ENCODE measurements at regions not wholly inside any gene's neighbourhood (a gene's known extent, or its start where the extent isn't known, plus 50 kb on each side); places are given as distances from the start of the nearest gene placed in this dataset.

- no peak for DNase-seq
Observed at GRCh38 chr1:218728898-218729565, 383.9 kb downstream of the TGFB2 start.

DNA sequence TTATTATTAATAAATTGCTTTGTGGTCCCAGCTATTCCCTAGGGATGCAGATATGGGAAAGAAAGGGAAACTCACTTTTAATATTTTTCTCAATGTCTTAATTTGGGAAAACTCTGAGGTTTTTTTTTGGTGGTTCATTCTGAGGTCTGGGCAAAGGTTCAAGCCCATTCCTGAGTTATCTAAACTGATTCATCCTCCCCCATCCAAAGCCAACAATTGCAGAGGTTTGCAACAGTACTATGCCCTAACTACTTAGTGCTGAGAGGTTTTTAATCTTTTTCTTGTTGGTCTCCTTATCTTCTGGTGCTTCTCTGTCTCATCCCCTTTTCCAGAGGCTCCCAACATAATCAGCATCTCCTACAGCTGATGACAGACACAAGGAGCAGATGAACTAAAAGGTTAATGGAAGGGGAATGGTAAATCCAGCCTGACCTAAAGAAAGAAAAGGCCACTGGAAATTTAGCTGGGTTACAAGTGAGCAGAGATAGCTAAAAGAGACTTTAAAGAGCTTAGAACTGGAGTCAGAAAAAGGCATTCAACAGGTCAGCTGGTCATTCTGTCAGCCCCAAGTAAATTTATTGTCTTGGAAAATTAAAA is 390.4 kb downstream of the TGFB2 start:
- DNase-seq, result peak; percentile 62

DNA sequence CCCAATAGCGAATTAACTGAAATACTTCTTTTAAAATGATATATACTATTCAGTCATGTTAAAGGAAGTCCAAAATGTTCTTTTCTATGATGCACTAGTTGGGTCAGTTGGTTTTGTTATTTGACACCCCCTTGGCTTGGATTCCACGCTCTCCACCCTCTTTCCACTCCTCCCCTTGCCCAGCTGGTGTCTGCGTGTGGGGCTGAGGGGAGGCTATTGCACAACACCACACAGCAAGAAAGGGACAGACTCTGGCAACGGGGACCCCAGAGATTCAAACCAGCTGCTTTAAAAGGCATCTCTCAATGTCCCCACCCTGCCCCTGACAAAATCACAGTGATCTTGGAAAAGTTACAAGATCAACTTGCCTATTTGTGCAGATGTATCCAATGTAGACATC is 394.3 kb downstream of the TGFB2 start:
- DNase-seq, result no peak

DNA sequence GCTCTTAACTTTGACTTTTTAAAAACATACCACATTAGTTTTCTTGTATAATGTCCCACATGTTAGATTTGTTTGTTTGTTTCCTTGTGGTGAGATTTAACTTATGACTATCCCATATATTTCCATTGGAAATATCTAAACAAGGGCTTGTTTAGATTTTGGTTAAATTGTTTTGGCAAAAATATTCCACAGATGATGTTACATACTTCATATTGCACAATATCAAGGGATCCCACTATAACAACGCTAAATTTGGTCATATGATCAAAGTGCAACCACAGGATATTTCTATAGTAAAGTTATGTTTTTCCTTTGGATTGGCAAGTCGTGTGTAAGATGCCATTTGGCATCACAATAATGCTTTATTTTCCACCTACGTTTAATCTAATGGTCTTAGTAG is 396.7 kb downstream of the TGFB2 start:
- DNase-seq, result no peak

GRCh38 chr1:218742467-218743262 is 397.5 kb downstream of the TGFB2 start:
- DNase-seq, result no peak

DNA sequence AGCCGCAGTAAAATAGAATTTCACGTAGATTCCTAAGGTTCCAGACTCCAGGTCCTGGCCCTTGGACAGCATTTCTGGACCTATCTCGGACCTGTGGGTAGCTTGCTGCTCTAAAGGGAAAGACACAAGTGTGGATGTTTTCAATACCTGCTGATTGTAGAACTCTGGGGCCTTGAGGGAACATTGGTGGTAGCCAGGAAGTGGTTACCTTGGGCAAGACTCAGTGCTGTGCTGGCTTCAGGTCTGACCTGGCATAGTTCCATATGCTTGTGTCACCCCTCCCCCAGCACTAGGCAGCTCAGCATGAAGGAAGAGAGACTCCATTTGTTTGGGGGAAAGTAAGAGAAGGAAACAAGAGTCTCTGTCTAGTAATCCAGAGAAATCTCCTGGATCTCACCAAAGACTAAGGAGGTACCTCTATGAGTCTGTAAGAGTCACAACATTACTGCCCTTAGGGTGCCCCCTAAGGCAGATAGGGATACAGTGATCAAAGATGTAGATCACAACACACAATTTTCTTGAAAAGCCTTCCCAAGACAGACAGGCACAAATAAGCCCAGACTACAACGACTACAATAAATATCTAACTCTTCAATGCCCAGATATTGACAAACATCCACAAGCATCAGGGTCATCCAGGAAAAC is 398.8 kb downstream of the TGFB2 start:
- DNase-seq, result no peak

GRCh38 chr1:218748071-218748470 is 402.9 kb downstream of the TGFB2 start:
- no peak for DNase-seq

DNA sequence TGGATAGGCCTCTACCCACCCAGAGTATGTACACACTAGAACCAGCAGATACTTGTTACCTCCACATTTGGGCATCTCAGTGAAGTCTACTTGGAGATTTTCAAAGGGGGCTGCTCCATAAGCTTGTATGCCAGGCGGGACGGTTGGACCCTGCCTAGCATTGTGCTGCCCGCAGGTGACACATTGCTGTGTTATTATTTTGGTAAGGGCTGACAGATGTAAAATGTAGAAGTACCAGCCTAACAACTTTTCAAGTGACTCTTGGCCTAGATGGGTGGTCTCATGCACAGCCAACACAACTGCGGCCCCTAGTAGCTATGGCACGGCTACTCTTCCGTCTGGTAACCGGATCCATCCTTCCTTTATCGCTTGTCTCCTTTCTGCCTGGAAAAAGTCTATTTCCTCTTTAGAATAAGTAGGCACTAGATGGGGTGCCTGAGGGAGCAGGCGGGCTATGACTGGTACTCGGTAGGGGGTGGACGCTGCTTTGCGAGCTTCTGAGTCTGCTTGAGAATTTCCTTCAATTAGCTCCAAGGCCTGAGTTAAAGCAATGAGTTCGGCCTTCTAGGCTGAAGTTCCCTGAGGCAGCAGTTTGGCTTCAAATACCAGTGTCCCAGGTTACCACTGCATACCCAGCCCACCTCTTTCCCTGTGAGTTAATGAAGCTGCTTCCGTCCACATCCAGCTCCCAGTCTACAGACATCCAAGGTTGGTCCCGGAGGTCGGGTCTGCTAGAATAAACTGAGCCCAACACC is 405.3 kb downstream of the TGFB2 start:
- DNase-seq, result no peak

DNA sequence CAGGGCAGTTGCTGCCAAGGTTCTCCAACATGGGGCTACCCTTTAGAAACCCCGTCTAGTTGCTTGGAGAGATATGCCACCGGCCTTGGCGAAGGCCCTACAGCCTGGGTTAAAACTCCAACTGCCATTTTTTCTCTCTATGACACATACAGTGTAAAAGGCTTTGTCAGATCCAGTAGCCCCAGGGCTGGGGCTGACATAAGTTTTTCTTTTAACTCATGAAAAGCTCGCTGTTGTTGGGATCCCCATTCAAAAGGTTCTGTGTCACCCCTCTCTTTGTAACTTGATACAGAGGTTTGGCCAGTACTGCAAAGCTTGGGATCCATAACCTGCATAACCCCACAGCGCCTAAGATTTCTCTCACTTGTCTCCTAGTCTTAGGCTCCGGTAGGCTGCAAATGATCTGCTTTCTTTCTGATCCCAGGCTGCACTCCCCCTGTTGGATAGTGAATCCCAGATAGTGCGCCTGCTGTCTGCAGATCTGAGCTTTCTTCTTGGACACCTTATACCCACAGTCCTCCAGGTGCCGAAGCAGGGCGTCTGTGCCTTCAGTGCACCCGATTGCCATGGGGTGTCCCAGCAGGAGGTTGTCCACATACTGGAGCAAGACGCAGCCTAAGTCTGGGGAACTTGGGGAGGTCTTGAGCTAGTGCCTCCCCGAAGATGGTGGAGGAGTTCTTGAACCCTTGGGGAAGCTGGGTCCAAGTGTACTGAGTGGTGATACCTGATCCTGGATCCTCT is 406.2 kb downstream of the TGFB2 start:
- no peak for DNase-seq

- no peak for DNase-seq
Observed at GRCh38 chr1:218752126-218752525, 407.0 kb downstream of the TGFB2 start.

GRCh38 chr1:218754477-218754876 is 409.3 kb downstream of the TGFB2 start:
- DNase-seq, result no peak

DNA sequence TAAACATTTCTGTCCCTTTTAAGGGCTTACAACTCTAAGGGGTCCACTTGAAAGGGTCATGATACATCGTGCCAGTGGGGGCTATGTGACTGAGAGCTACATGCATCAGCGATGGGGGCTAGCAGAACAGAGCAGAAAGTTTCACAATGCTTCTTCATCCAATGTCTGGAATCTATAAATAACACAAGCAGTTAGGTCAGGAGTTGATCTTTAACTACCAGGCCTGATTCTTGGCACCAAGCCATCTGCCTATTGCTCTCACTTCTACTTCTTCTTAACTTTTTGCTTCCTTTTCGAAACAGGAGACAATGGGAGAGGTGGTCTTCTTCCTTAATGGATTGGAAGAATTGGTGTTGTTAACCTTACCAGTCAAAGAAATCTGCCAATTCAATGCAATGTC is 410.0 kb downstream of the TGFB2 start:
- DNase-seq, result no peak

GRCh38 chr1:218759795-218760194 is 413.9 kb upstream of the LYPLAL1 start:
- DNase-seq, result no peak

- peak; percentile 43 for DNase-seq
Observed at GRCh38 chr1:218760601-218761570, 412.8 kb upstream of the LYPLAL1 start.

DNA sequence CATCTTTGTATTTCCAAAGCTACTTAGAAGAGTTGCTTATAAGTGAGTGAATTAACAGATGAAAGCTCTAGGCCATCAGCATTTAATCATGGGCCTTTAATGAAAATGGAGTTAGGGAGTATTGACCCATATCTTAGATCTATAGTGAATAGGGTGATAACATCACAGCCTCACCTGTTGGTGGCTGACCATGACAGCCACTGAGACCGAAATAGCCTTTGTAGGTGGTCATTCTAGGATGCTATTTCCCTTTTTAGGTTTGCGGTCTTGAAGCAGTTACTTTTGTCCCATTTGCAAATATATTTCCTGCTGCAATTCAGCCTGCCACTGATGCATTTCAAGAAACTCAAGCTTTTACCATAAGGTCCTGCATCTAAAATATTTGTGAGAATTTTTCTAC is 410.1 kb upstream of the LYPLAL1 start:
- DNase-seq, result no peak

DNA sequence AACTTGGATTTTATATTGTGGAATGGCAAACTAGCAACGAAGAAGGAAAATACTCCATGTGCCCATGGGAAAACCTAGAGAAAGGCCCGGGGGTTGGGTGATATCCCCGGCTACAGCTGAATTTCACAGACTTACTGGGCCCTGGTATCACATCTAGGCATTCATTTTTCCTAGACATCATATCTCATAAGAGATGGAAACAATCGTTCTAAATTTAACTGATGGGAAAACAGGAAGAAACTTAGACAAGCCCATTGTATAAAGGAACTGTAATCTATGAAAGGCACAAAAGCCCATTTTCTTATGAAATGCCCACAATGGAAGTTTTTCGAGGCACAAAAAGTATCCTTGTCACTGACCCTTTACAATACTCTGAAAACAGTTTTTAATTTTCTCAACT is 407.9 kb upstream of the LYPLAL1 start:
- DNase-seq, result no peak

DNA sequence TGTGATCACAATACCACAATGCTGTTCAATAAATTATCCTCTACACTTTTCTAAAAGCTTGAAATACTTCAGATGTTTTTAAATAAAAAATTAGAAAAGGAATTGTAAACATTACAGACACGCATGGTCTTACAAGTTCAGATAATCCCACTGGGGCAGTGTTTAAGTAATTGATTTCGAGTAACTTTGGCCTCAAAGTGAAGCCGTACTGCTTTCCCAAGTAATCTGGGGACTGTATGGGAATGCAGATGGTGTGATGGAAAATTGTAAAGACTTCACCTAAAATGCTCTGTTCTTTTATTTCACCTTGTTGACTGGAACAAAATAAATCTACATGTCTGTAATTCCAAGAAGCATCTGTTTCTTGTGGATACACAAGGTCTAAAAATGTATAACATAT is 401.7 kb upstream of the LYPLAL1 start:
- DNase-seq, result no peak

DNA sequence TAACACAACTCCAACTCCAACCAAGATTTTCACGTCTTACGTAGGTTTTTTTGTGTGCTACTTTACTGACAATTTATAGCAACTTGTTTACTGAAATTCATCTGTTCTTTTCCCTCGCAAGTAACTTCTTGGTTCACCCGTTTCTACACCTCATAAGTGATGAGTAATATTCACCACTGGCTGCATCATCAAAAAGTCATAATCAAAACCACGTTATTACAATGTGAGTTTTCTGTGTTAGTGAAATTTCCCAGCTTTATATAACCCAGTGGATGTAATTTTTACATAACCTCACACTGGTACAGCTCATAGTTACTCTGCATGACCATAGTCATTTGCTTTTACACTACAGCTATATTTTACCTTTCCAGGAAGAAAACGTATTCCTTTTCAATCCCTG is 401.1 kb upstream of the LYPLAL1 start:
- peak; percentile 42 for DNase-seq

DNA sequence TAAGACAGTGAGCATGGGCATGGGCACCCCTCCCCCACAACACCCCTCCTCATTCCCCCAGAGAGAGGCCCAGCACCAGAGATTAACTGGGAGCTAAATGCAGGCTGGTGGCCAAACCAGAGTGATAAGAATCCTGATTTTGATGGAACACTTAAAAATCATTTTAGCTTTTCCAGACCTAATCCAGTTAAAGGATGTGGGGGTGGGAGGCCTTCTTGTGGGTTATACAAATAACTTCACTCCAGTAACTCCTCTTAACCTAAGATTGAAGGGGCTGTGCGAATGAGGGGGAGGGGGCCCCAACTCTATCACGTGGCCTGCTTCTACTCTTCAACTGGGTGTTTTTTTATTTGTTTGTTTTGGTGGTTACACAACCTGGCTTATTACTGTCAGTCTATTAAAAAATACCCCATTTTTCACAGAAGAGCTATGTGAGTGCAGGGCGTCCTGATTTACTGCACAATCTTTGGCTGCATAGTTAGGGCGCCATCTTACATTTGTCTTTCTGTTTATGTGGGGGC is 398.1 kb upstream of the LYPLAL1 start:
- DNase-seq, result no peak

GRCh38 chr1:218778257-218779126 is 395.2 kb upstream of the LYPLAL1 start:
- no peak for DNase-seq

All from EL (cell line).